Transverse colon (tissue), 3 donors: ENCODE measurements at regions not wholly inside any gene's neighbourhood (a gene's known extent, or its start where the extent isn't known, plus 50 kb on each side); places are given as distances from the start of the nearest gene placed in this dataset.

Experiments
- POLR2A ChIP-seq: fragments of 450-650 bp; IDR thresholded peaks from one replicate; pipeline ENCODE4 v1.6.1; 2016; ENCODE audit warnings: antibody characterized with exemption, mild to moderate bottlenecking, moderate library complexity
- TF ChIP-seq, protein P1 (sequence below), 5 experiments: fragments of 200-600 bp in 3 of 5; fragments of 450-650 bp in 2 of 5; sonication (generic) in 3 of 5; IDR thresholded peaks; 1 replicate in 2 of 5; 2 replicates in 3 of 5; pipeline ENCODE4 v1.5.1; 2016 to 2017; ENCODE audit warnings: antibody characterized with exemption in 5 of 5, inconsistent platforms in 3 of 5, mild to moderate bottlenecking in 2 of 5, moderate library complexity in 1 of 5

DNA sequence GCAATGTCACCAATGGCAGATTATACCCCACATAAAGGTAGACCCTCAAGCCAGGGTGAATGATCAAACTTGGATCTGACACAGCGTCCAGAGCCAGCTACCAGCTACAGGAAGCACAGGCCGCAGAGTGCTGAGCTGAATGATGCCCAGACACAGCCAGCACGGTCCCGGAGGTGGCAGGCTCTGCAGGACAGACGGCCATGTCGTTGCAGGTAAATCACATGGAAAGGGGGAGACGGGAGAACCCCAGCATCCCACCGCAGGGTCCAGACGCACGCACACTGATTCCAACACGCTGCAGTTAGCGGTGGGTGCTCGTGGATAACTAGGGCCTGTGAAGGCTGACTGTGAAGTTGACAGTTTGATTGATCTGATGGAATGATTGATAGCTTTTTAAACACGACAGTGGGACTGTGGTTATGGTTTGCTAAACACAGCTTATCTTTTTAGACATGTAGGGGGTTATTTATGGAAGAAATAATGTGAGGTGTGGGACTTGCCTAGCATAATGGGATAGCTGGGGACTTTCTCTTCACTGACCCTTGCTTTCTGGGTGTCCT lies 228.5 kb downstream of the ERMARD start:
- TF ChIP-seq, protein P1, sequence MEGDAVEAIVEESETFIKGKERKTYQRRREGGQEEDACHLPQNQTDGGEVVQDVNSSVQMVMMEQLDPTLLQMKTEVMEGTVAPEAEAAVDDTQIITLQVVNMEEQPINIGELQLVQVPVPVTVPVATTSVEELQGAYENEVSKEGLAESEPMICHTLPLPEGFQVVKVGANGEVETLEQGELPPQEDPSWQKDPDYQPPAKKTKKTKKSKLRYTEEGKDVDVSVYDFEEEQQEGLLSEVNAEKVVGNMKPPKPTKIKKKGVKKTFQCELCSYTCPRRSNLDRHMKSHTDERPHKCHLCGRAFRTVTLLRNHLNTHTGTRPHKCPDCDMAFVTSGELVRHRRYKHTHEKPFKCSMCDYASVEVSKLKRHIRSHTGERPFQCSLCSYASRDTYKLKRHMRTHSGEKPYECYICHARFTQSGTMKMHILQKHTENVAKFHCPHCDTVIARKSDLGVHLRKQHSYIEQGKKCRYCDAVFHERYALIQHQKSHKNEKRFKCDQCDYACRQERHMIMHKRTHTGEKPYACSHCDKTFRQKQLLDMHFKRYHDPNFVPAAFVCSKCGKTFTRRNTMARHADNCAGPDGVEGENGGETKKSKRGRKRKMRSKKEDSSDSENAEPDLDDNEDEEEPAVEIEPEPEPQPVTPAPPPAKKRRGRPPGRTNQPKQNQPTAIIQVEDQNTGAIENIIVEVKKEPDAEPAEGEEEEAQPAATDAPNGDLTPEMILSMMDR (IDR thresholded peaks at IDR 0.05): no peak
- no peak for TF ChIP-seq POLR2A
